ENCODE measurements at regions not wholly inside any gene's neighbourhood (a gene's known extent, or its start where the extent isn't known, plus 50 kb on each side); places are given as distances from the start of the nearest gene placed in this dataset.

- DNase-seq (ENCODE audit: low spot score) = no peak
Observed at GRCh38 chr11:45724153-45724552, 58.7 kb upstream of the CHST1 start.

DNA sequence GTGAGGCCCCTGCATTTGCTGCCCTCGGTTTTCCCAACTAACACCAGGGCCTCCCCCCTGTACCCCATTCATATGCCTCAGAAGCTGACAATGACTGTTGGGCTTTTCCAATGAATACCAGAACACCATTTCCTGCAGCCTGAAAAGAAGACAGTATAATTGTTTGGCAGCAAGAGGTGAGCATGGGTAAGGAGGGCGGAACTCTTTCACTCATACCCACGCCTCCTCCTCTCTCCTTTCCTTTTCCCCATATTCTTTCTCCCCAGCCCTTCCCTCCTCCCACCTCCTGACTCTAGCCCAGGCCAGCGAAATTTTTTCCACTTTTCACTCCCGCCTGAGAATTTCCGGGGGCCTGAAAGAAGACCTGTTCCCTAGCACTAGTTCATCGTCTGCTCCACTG, 58.0 kb upstream of the CHST1 start:
- DNase-seq (ENCODE audit: low spot score) = no peak

- no peak for DNase-seq (ENCODE audit: low spot score)
Observed at GRCh38 chr11:45722144-45722543, 56.7 kb upstream of the CHST1 start.

DNA sequence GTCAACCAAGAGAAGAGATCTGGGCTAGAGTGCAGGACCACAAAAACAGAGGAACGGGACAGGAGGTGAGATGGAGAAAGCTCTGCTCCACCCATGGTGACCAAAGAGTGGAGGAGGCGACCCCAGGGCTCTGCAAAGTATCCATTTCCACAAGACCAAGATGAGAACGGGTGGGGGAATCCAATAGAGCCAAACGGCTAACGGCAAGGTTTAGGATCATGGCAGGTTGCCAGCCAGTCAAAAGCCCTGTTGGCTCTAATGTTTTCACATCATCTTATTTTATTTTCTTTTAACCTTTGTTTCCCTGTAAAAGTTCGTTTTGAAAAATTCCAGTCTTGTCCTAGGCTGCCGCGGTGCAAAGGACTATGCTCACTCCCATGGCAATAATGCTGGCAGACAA, 52.1 kb upstream of the CHST1 start:
- no peak for DNase-seq (ENCODE audit: low spot score)

- DNase-seq (ENCODE audit: low spot score) = no peak
Observed at GRCh38 chr11:45715418-45715817, 50.0 kb upstream of the CHST1 start.
